Naive thymus-derived CD8-positive, alpha-beta T cell (primary cell): ENCODE measurements at regions not wholly inside any gene's neighbourhood (a gene's known extent, or its start where the extent isn't known, plus 50 kb on each side); places are given as distances from the start of the nearest gene placed in this dataset.
"Not testable (repeated sequence)": the region's sequence is repeated elsewhere in the genome, so short reads cannot be mapped to it uniquely, and the experiment has no call there.

Experiments used
- ATAC-seq, 2 donors: fragments of 150-1000 bp; cut with Tn5 transposase in 1 of 2; sonication (Bioruptor Pico), chemical (Tn5 transposase) in 1 of 2; 1 replicate in 1 of 2; 2 replicates in 1 of 2; pipeline ENCODE4 v1.10.0; 2021; ENCODE audit warnings: mild to moderate bottlenecking in 2 of 2, moderate library complexity in 2 of 2
- POLR2A ChIA-PET: fragments of 350-600 bp; sonication (Branson Sonifier 250); formaldehyde crosslinking; loops from one replicate; lab custom pipeline; 2021; ENCODE audit warnings: antibody characterized with exemption; lab: Charles Lee
- DNase-seq, 10 donors: peaks; one replicate each; pipeline versions ENCODE4 v3.0.0 to v3.0.0-alpha.2; 2020 to 2022
- H3K27ac Mint-ChIP-seq, 10 donors: one replicate each; pipeline ENCODE4 v1.8.0; 2020 to 2022; ENCODE audit warnings: mild to moderate bottlenecking in 10 of 10, mixed read lengths in 10 of 10, moderate library complexity in 4 of 10, inconsistent platforms in 1 of 10
- H3K27me3 Mint-ChIP-seq, 5 donors: one replicate each; pipeline ENCODE4 v1.8.0; 2021 to 2022; ENCODE audit warnings: mixed read lengths in 5 of 5
- H3K36me3 Mint-ChIP-seq, 3 donors: one replicate each; pipeline ENCODE4 v1.8.0; 2020 to 2022; ENCODE audit warnings: mixed read lengths in 3 of 3, mild to moderate bottlenecking in 2 of 3, inconsistent platforms in 1 of 3
- H3K4me1 Mint-ChIP-seq, 4 donors: one replicate each; pipeline ENCODE4 v1.8.0; 2021 to 2022; ENCODE audit warnings: mixed read lengths in 4 of 4
- H3K4me3 Mint-ChIP-seq, 10 donors: one replicate each; pipeline ENCODE4 v1.8.0; 2020 to 2022; ENCODE audit warnings: mild to moderate bottlenecking in 10 of 10, mixed read lengths in 10 of 10, moderate library complexity in 6 of 10, inconsistent platforms in 1 of 10
- H3K9me3 Mint-ChIP-seq, 9 donors: one replicate each; pipeline ENCODE4 v1.8.0; 2020 to 2022; ENCODE audit warnings: mixed read lengths in 9 of 9, mild to moderate bottlenecking in 3 of 9, inconsistent platforms in 1 of 9, moderate library complexity in 1 of 9

DNA sequence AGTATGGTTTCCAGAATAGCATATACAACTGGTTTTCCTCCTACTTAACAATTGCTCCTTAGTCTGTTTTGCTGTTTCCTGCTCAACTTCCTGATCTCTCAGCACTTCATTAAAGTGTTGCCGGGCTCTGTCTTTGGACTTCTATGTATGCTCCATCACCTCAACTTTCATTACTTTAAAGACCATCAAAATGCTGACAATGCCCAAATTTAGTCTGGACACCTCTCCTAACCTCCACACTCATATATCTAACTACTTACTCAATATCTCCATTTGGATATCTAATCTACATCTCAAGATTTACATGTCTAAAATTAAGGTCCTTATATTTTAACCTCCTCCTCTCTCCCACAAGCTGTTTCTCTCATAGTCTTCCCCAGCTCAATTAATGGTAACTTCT lies 54.4 kb upstream of the LGR5 start:
- no peak for ATAC-seq
- POLR2A ChIA-PET = no interaction called here
- H3K4me3 Mint-ChIP-seq = no peak overlapping the region
- H3K27ac Mint-ChIP-seq = no peak overlapping the region
- H3K9me3 Mint-ChIP-seq = peaks cover 0 to 3% (median 0%) of the 10 kb centered on the region in 9 donors
- peaks cover 12 to 32% (median 17%) of the 10 kb centered on the region in 5 donors for H3K27me3 Mint-ChIP-seq
- no peaks in the 10 kb centered on the region for H3K36me3 Mint-ChIP-seq
- peaks cover 0 to 1% (median 0%) of the 10 kb centered on the region in 4 donors for H3K4me1 Mint-ChIP-seq
- DNase-seq = no peak

DNA sequence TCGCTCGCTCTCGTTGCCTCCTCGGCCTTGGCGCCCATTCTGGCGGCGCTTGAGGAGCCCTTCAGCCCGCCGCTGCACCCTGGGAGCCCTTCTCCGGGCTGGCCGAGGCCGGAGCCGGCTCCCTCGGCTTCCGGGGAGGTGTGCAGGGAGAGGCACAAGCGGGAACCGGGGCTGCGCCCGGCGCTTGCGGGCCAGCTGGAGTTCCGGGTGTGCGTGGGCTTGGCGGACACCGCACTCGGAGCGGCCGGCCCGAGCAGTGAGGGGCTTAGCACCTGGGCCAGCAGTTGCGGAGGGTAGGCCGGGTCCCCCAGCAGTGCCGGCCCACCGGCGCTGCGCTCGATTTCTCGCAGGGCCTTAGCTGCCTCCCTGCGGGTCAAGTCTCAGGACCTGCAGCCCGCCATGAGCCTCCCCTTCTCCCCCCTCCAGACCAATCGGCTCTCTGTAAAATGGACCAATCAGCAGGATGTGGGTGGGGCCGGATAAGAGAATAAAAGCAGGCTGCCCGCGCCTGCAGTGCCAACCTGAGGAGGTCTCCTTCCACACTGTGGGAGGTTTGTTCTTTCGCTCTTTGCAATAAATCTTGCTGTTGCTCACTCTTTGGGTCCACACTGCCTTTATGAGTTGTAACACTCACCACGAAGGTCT lies 62.8 kb upstream of the LGR5 start:
- H3K4me3 Mint-ChIP-seq, ATAC-seq, H3K9me3 Mint-ChIP-seq, POLR2A ChIA-PET, H3K36me3 Mint-ChIP-seq, H3K4me1 Mint-ChIP-seq, H3K27ac Mint-ChIP-seq, DNase-seq: not testable (repeated sequence)
- peaks cover 0 to 13% (median 4%) of the 10 kb centered on the region in 5 donors for H3K27me3 Mint-ChIP-seq

DNA sequence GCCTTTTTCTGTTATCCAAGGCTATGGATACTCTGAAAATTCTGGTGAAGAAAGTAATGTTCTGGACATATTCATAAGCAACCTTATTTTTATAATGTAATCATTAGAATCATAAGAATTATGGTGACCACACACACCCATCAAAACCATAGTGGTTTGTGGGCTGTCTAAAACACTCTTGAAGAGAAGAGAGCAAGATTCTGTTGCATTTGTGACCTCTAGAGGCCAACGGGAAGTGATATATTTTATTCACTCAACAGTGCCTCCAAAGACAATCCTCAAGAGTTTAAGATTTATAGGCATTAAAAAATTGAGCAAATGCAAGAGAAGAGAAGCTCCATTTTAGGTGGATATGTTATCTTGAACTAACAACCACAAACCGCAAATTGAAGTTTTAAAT lies 68.5 kb upstream of the LGR5 start:
- peaks cover 0 to 1% (median 0%) of the 10 kb centered on the region in 9 donors for H3K9me3 Mint-ChIP-seq
- POLR2A ChIA-PET = no interaction called here

DNA sequence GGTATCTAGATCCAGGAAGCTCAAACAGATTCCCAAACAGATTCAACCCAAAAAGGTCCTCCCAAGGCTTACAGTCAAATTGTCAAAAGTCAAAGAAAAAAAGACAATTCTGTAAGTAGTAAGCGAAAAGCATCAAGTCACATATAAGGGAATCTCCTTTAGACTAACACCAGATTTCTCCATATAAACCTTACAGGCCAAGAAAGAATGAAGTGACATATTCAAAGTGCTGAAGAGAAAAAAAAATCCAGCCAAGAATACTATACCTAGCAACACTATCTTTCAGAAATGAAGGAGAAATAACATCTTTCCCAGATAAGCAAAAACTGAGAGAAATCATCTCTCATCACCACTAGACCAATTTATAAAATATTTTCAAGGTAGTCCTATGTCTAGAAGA lies 79.6 kb upstream of the LGR5 start:
- POLR2A ChIA-PET = no interaction called here
- H3K4me1 Mint-ChIP-seq = no peaks in the 10 kb centered on the region
- peaks cover 8 to 43% (median 28%) of the 10 kb centered on the region in 9 donors for H3K9me3 Mint-ChIP-seq
- no peak overlapping the region for H3K4me3 Mint-ChIP-seq
- peaks cover 0 to 20% (median 2%) of the 10 kb centered on the region in 3 donors for H3K36me3 Mint-ChIP-seq
- no peak overlapping the region for H3K27ac Mint-ChIP-seq
- DNase-seq = no peak
- no peak for ATAC-seq
- peaks cover 0 to 7% (median 0%) of the 10 kb centered on the region in 5 donors for H3K27me3 Mint-ChIP-seq

More for the DNA sequence above, 68.5 kb upstream of the LGR5 start:
- ATAC-seq (no peak), DNase-seq (no peak)
- Mint-ChIP-seq H3K27ac (no peak overlapping the region), H3K27me3 (peaks cover 0 to 13% (median 4%) of the 10 kb centered on the region in 5 donors), H3K4me3 (no peak overlapping the region), H3K4me1 (no peaks in the 10 kb centered on the region), H3K36me3 (peaks cover 0 to 1% (median 0%) of the 10 kb centered on the region in 3 donors)

DNA sequence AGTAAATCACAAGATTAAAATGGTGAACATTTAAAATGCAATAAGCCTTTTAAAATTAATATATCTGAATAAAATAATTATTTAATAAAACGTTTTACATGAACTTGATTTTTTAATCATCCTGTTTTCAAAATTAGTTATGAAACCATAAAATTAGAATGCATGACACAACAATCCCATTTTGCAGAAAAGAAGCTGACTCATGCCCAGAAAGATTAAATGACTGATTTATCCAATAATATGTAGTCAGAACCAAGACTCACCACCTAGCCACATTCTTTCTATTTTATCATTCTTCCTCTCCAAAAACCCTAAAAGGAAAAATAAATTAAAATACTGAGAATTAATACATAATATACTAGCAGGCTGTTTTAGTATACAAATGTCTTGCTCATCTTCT lies 83.0 kb upstream of the LGR5 start:
- Mint-ChIP-seq H3K9me3 (peaks cover 9 to 27% (median 21%) of the 10 kb centered on the region in 9 donors), H3K36me3 (peaks cover 0 to 20% (median 2%) of the 10 kb centered on the region in 3 donors), H3K27me3 (peaks cover 0 to 4% (median 0%) of the 10 kb centered on the region in 5 donors), H3K27ac (no peak overlapping the region), H3K4me1 (no peaks in the 10 kb centered on the region), H3K4me3 (no peak overlapping the region)
- DNase-seq (no peak), ATAC-seq (no peak)
- POLR2A ChIA-PET = no interaction called here

DNA sequence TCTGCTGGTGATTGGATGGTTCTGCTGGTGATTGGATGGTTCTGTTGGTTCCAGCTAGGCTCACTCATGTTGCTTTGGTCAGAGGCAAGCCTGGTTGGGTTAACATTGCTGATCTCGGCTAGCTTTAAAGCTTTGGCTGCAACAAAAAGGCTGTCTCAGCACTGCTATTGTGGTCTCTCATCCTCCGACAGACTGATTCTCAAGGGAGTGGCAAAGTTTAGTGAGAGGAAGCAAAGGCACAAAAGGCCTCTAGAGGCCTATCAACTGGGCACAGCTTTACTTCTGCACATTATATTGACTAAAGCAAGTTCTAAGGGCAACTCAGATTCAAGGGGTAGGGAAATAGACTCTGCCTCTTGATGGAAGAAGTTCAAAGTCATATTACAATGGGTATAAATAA lies 84.7 kb upstream of the LGR5 start:
- DNase-seq = no peak
- peaks cover 2 to 13% (median 10%) of the 10 kb centered on the region in 9 donors for H3K9me3 Mint-ChIP-seq
- no peak overlapping the region for H3K27ac Mint-ChIP-seq
- no peak for ATAC-seq
- H3K27me3 Mint-ChIP-seq = peaks cover 0 to 11% (median 0%) of the 10 kb centered on the region in 5 donors
- no peak overlapping the region for H3K4me3 Mint-ChIP-seq
- H3K36me3 Mint-ChIP-seq = peaks cover 0 to 8% (median 0%) of the 10 kb centered on the region in 3 donors
- H3K4me1 Mint-ChIP-seq = no peaks in the 10 kb centered on the region
- POLR2A ChIA-PET = no interaction called here

DNA sequence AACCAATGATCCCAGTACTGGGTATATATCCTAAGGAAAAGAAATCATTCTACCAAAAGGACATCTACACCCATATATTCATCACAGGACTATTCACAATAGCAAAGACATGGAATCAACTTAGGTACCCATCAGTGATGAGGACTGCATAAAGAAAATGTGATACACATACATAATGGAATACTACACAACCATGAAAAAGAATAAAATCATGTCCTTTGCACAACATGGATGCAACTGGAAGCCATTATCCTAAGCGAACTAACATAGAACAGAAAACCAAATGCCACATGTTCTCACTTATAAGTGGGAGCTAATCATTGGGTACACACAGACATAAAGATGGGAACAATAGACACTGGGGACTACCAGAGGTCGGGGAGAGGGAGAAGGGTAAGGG lies 86.0 kb upstream of the LGR5 start:
- Mint-ChIP-seq H3K27me3 (peaks cover 0 to 11% (median 2%) of the 10 kb centered on the region in 5 donors), H3K4me3 (no peak overlapping the region), H3K27ac (no peak overlapping the region), H3K36me3 (no peaks in the 10 kb centered on the region), H3K9me3 (peaks cover 0 to 10% (median 3%) of the 10 kb centered on the region in 9 donors), H3K4me1 (no peaks in the 10 kb centered on the region)
- DNase-seq (no peak), ATAC-seq (no peak)
- POLR2A ChIA-PET = no interaction called here

DNA sequence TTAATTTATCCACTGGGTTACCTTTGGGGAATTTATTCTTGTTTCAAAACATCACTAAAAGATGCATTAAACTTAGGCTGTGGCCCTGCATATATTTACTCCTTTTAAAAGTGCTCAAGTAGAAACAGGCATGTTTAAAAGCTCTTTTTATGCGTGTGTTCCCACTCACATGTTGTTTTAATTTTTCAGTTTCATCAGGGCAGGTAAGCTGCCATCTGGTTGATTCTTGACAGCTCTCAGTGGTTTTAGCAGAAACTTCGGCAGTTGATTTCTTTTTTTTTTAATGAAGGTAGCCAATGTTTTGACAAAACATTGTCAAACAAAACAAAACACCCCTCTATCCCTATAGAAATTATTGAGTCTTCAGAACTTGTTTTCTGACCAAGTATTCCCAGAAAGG lies 89.6 kb upstream of the LGR5 start:
- no peak overlapping the region for H3K27ac Mint-ChIP-seq
- peaks cover 0 to 11% (median 2%) of the 10 kb centered on the region in 5 donors for H3K27me3 Mint-ChIP-seq
- H3K4me1 Mint-ChIP-seq = no peaks in the 10 kb centered on the region
- DNase-seq (no peak), ATAC-seq (no peak)
- H3K9me3 Mint-ChIP-seq = peaks cover 0 to 10% (median 3%) of the 10 kb centered on the region in 9 donors
- POLR2A ChIA-PET = no interaction called here
- no peaks in the 10 kb centered on the region for H3K36me3 Mint-ChIP-seq
- H3K4me3 Mint-ChIP-seq = no peak overlapping the region

DNA sequence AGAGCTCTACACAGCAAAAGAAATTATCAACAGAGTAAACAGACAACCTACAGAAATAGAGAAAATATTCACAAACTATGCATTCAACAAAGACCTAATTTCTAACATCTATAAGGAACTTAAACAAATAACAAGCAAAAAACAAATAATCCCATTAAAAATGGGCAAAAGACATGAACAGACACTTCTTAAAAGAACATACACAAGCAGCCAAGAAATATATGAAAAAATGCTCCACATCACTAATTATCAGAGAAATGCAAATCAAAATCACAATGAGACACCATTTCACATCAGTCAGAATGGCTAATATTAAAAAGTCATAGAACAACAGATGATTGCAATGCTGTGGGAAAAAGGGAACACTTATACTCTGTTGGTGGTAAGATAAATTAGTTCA lies 100.7 kb upstream of the LGR5 start:
- POLR2A ChIA-PET = no interaction called here
- Mint-ChIP-seq H3K4me1 (no peaks in the 10 kb centered on the region), H3K36me3 (no peaks in the 10 kb centered on the region), H3K27me3 (peaks cover 0 to 7% (median 0%) of the 10 kb centered on the region in 5 donors), H3K27ac (no peak overlapping the region), H3K4me3 (no peak overlapping the region), H3K9me3 (peaks cover 4 to 35% (median 12%) of the 10 kb centered on the region in 9 donors)
- ATAC-seq (no peak), DNase-seq (no peak)

DNA sequence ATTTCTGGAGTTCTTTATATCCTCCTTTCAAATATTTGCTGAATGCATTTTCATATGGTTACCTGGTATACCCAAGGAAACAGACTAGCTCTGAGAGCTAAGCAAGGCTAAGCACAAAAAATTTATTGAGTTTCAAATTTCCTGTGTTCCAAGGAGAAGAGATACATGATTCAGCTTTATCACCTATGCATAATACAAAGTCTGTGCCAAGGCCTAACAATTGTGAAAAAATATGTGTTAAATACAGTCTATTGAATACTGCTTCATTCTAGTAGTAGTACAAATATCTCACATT lies 103.7 kb upstream of the LGR5 start:
- H3K36me3 Mint-ChIP-seq = no peaks in the 10 kb centered on the region
- no peaks in the 10 kb centered on the region for H3K4me1 Mint-ChIP-seq
- POLR2A ChIA-PET = no interaction called here
- ATAC-seq = no peak
- H3K9me3 Mint-ChIP-seq = peaks cover 1 to 18% (median 5%) of the 10 kb centered on the region in 9 donors
- no peak overlapping the region for H3K27ac Mint-ChIP-seq
- H3K4me3 Mint-ChIP-seq = no peak overlapping the region
- no peaks in the 10 kb centered on the region for H3K27me3 Mint-ChIP-seq
- no peak for DNase-seq

DNA sequence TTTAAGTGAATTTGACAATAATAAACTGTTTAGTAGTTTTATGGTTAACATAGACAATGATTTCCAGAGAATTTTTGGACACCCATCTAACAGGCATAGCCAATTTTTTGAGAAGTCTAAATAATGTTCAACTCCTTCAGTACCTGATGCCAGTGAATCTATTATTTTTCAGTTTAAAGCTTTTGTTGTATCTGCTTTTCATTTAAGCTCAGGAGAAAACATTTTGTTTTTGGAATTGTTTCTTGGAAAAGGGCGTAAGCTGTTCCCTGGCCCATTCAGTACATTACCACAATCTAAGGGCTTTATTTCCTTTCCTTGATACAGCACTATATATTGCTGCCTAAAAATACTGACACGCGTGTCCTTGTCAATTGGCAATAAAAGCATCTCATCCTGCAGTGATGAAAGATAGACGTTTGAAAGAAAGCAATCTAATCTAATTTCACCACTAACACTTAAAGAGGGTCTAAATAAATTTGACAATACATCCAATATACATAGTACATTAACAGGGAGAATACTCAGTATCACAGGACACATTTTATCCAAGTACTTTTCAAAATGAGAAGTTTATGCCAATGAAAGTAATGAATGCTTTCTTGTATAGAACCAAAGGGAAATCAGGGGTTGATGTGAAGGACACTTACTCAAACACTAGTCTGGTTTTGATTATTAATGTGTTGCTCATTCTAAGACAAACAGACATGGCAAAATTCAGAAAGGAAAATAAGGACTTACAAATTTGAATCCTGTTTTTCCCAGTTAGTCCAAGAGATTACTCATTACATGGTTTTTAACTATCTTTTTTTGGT lies 104.2 kb upstream of the LGR5 start:
- no peak for DNase-seq
- Mint-ChIP-seq H3K9me3 (peaks cover 0 to 19% (median 5%) of the 10 kb centered on the region in 9 donors), H3K27me3 (no peaks in the 10 kb centered on the region), H3K27ac (no peak overlapping the region), H3K4me3 (no peak overlapping the region), H3K4me1 (no peaks in the 10 kb centered on the region), H3K36me3 (no peaks in the 10 kb centered on the region)
- POLR2A ChIA-PET = no interaction called here
- no peak for ATAC-seq

DNA sequence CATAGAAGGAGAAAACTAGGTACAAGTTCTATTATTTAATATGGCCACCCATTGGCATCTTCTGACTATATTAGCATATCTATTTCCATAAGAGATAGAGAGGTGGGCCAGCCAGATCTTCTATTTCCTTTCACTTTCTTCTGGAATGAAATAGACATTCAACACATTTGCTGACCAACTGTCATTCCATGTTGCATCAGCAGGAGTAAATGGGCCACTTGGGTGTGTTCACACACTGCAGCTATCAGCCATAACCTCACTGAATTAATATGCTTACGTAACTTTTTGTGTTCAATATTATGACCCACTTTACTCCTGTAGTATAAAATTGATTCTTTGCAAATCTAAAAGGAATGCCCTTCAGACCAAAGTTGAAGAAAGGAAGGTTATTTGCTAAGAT lies 106.2 kb upstream of the LGR5 start:
- Mint-ChIP-seq H3K36me3 (peaks cover 0 to 2% (median 0%) of the 10 kb centered on the region in 3 donors), H3K4me3 (no peak overlapping the region)
- POLR2A ChIA-PET = no interaction called here

DNA sequence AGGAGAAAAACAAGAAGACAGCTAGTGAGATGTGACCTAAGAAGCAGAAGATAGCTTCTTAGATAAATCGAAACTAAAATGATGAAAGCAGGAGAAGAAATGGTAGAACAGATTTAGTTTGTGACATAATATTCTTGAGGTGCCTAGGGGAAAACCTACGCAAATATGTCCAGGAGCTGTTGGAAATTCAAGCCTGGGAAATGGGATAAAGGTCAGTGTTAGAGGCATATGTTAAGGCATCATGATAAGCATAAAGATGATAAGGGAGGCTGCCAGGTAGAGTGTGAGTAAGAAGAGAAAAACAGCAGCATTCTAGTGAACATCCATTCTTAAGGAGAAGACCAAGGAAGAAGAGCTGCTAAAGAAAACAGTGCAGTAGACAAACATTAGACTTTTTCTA lies 109.6 kb upstream of the LGR5 start:
- peaks cover 0 to 3% (median 0%) of the 10 kb centered on the region in 4 donors for H3K4me1 Mint-ChIP-seq
- H3K9me3 Mint-ChIP-seq = peaks cover 0 to 24% (median 1%) of the 10 kb centered on the region in 9 donors
- no peak overlapping the region for H3K4me3 Mint-ChIP-seq
- peaks cover 0 to 3% (median 0%) of the 10 kb centered on the region in 3 donors for H3K36me3 Mint-ChIP-seq
- H3K27ac Mint-ChIP-seq = peak overlapping the region in 1 of 10 donors; percentile 2
- DNase-seq = no peak
- ATAC-seq = no peak
- POLR2A ChIA-PET = no interaction called here
- peaks cover 0 to 2% (median 0%) of the 10 kb centered on the region in 5 donors for H3K27me3 Mint-ChIP-seq

More for the DNA sequence above, 106.2 kb upstream of the LGR5 start:
- Mint-ChIP-seq H3K4me1 (peaks cover 0 to 3% (median 0%) of the 10 kb centered on the region in 4 donors), H3K27ac (no peak overlapping the region), H3K9me3 (peaks cover 0 to 23% (median under 1%) of the 10 kb centered on the region in 9 donors), H3K27me3 (peaks cover 0 to under 1% (median 0%) of the 10 kb centered on the region in 5 donors)
- ATAC-seq (no peak), DNase-seq (no peak)
